Adipocyte (in vitro differentiated cells): ENCODE measurements at regions not wholly inside any gene's neighbourhood (a gene's known extent, or its start where the extent isn't known, plus 50 kb on each side); places are given as distances from the start of the nearest gene placed in this dataset.

Experiments
- DNase-seq: peaks from one replicate; pipeline ENCODE4 v3.0.0-alpha.2; 2015; ENCODE audit warnings: low read depth
- H3K27me3 ChIP-seq: replicated peaks from 2 replicates; pipeline ENCODE4 v1.7.0; 2013; ENCODE audit warnings: mild to moderate bottlenecking, low read length, moderate library complexity; ENCODE audit not compliant: control insufficient read depth, insufficient read depth
- H3K36me3 ChIP-seq: 2 replicates; pipeline ENCODE4 v1.7.0; 2013; ENCODE audit warnings: low read length, mild to moderate bottlenecking, moderate library complexity; ENCODE audit not compliant: control insufficient read depth, insufficient read depth, severe bottlenecking
- H3K4me1 ChIP-seq: 2 replicates; pipeline ENCODE4 v1.7.0; 2013; ENCODE audit warnings: mild to moderate bottlenecking, low read length, moderate library complexity; ENCODE audit not compliant: control insufficient read depth, insufficient read depth
- H3K4me3 ChIP-seq: 2 replicates; pipeline ENCODE4 v1.7.0; 2013; ENCODE audit warnings: mild to moderate bottlenecking, low read length, moderate library complexity
- H3K9ac ChIP-seq: 2 replicates; pipeline ENCODE4 v1.7.0; 2013; ENCODE audit warnings: mild to moderate bottlenecking, low read length, moderate library complexity
- H3K9me3 ChIP-seq: 2 replicates; pipeline ENCODE4 v1.7.0; 2013; ENCODE audit warnings: mild to moderate bottlenecking, low read length, moderate library complexity; ENCODE audit not compliant: control insufficient read depth

- H3K4me3 ChIP-seq: no peak overlapping the region
- no peak overlapping the region for H3K9ac ChIP-seq
- peaks cover 9% of the 10 kb centered on the region for H3K4me1 ChIP-seq
- H3K27me3 ChIP-seq: no peaks in the 10 kb centered on the region
- H3K9me3 ChIP-seq: no peaks in the 10 kb centered on the region
- H3K36me3 ChIP-seq: no peaks in the 10 kb centered on the region
- DNase-seq: peak; percentile 57
These were observed 112.7 kb upstream of the NREP start for GRCh38 chr5:111869681-111870080.

GRCh38 chr5:111865356-111865755, 108.4 kb upstream of the NREP start:
- Histone ChIP-seq H3K9me3 (no peaks in the 10 kb centered on the region), H3K9ac (no peak overlapping the region), H3K4me1 (peaks cover 15% of the 10 kb centered on the region), H3K4me3 (no peak overlapping the region), H3K27me3 (no peaks in the 10 kb centered on the region), H3K36me3 (no peaks in the 10 kb centered on the region)
- no peak for DNase-seq

- no peaks in the 10 kb centered on the region for H3K36me3 ChIP-seq
- H3K4me3 ChIP-seq: no peak overlapping the region
- H3K9me3 ChIP-seq: no peaks in the 10 kb centered on the region
- peaks cover 31% of the 10 kb centered on the region for H3K4me1 ChIP-seq
- H3K9ac ChIP-seq: no peak overlapping the region
- H3K27me3 ChIP-seq: no peaks in the 10 kb centered on the region
- DNase-seq: no peak
These were observed 106.8 kb upstream of the NREP start for GRCh38 chr5:111863801-111864200.

- H3K27me3 ChIP-seq: no peaks in the 10 kb centered on the region
- no peak overlapping the region for H3K4me3 ChIP-seq
- H3K9ac ChIP-seq: no peak overlapping the region
- no peaks in the 10 kb centered on the region for H3K9me3 ChIP-seq
- H3K36me3 ChIP-seq: no peaks in the 10 kb centered on the region
- DNase-seq: peak; percentile 95
- H3K4me1 ChIP-seq: peaks cover 26% of the 10 kb centered on the region
These were observed 102.7 kb upstream of the NREP start for GRCh38 chr5:111859533-111860270.

GRCh38 chr5:111859031-111859430, 102.0 kb upstream of the NREP start:
- Histone ChIP-seq H3K27me3 (no peaks in the 10 kb centered on the region), H3K9ac (no peak overlapping the region), H3K4me3 (no peak overlapping the region), H3K36me3 (no peaks in the 10 kb centered on the region), H3K9me3 (no peaks in the 10 kb centered on the region), H3K4me1 (peaks cover 26% of the 10 kb centered on the region)
- DNase-seq: peak; percentile 69

GRCh38 chr5:111857623-111858022, 100.6 kb upstream of the NREP start:
- peak; percentile 13 for DNase-seq
- Histone ChIP-seq H3K4me3 (no peak overlapping the region), H3K36me3 (no peaks in the 10 kb centered on the region), H3K4me1 (peaks cover 26% of the 10 kb centered on the region), H3K9ac (no peak overlapping the region), H3K27me3 (no peaks in the 10 kb centered on the region), H3K9me3 (no peaks in the 10 kb centered on the region)

- DNase-seq: no peak
- H3K27me3 ChIP-seq: no peaks in the 10 kb centered on the region
- peaks cover 24% of the 10 kb centered on the region for H3K4me1 ChIP-seq
- H3K9me3 ChIP-seq: no peaks in the 10 kb centered on the region
- H3K9ac ChIP-seq: no peak overlapping the region
- no peaks in the 10 kb centered on the region for H3K36me3 ChIP-seq
- no peak overlapping the region for H3K4me3 ChIP-seq
These were observed 100.0 kb upstream of the NREP start for GRCh38 chr5:111856876-111857466.

- peaks cover 19% of the 10 kb centered on the region for H3K4me1 ChIP-seq
- H3K4me3 ChIP-seq: no peak overlapping the region
- no peak for DNase-seq
- no peak overlapping the region for H3K9ac ChIP-seq
- H3K27me3 ChIP-seq: no peaks in the 10 kb centered on the region
- no peaks in the 10 kb centered on the region for H3K36me3 ChIP-seq
- no peaks in the 10 kb centered on the region for H3K9me3 ChIP-seq
These were observed 98.4 kb upstream of the NREP start for GRCh38 chr5:111855356-111855755.

- Histone ChIP-seq H3K9ac (no peak overlapping the region), H3K36me3 (no peaks in the 10 kb centered on the region), H3K27me3 (no peaks in the 10 kb centered on the region), H3K4me1 (peaks cover 8% of the 10 kb centered on the region), H3K9me3 (no peaks in the 10 kb centered on the region), H3K4me3 (no peak overlapping the region)
- no peak for DNase-seq
These were observed 97.2 kb upstream of the NREP start for GRCh38 chr5:111854186-111854585.

- Histone ChIP-seq H3K36me3 (no peaks in the 10 kb centered on the region), H3K4me1 (peaks cover 3% of the 10 kb centered on the region), H3K4me3 (no peak overlapping the region), H3K27me3 (no peaks in the 10 kb centered on the region), H3K9me3 (no peaks in the 10 kb centered on the region), H3K9ac (no peak overlapping the region)
- DNase-seq: no peak
These were observed 96.8 kb upstream of the NREP start for GRCh38 chr5:111853748-111854147.

GRCh38 chr5:111851631-111852548, 94.9 kb upstream of the NREP start:
- Histone ChIP-seq H3K36me3 (no peaks in the 10 kb centered on the region), H3K9ac (no peak overlapping the region), H3K9me3 (no peaks in the 10 kb centered on the region), H3K27me3 (no peaks in the 10 kb centered on the region), H3K4me1 (no peaks in the 10 kb centered on the region), H3K4me3 (no peak overlapping the region)
- DNase-seq: no peak
